Chondrocyte (in vitro differentiated cells): ENCODE measurements at regions not wholly inside any gene's neighbourhood (a gene's known extent, or its start where the extent isn't known, plus 50 kb on each side); places are given as distances from the start of the nearest gene placed in this dataset.

Experiments used
- DNase-seq: peaks from one replicate; pipeline ENCODE4 v3.0.0; 2021; ENCODE audit warnings: mixed read lengths, low spot score
- H3K27ac Mint-ChIP-seq: one replicate; pipeline ENCODE4 v1.8.0; 2021; ENCODE audit warnings: mild to moderate bottlenecking, moderate library complexity, mixed read lengths; ENCODE audit not compliant: unreplicated experiment
- H3K27me3 Mint-ChIP-seq: 2 replicates; pipeline ENCODE4 v1.8.0; 2021; ENCODE audit warnings: low read depth, mixed read lengths
- H3K36me3 Mint-ChIP-seq: 2 replicates; pipeline ENCODE4 v1.8.0; 2021; ENCODE audit warnings: low read depth, mixed read lengths
- H3K4me1 Mint-ChIP-seq: 2 replicates; pipeline ENCODE4 v1.8.0; 2021; ENCODE audit warnings: low read depth, mild to moderate bottlenecking, mixed read lengths
- H3K4me3 Mint-ChIP-seq: one replicate; pipeline ENCODE4 v1.8.0; 2021; ENCODE audit warnings: mild to moderate bottlenecking, moderate library complexity, mixed read lengths; ENCODE audit not compliant: unreplicated experiment
- H3K9me3 Mint-ChIP-seq: 2 replicates; pipeline ENCODE4 v1.8.0; 2021; ENCODE audit warnings: low read depth, mixed read lengths
- TF ChIP-seq, protein P1 (sequence below): fragments of 200-600 bp; sonication (generic); IDR thresholded peaks from 2 replicates; pipeline ENCODE4 v1.5.0; 2021; ENCODE audit warnings: antibody characterized with exemption, mild to moderate bottlenecking, moderate library complexity

DNA sequence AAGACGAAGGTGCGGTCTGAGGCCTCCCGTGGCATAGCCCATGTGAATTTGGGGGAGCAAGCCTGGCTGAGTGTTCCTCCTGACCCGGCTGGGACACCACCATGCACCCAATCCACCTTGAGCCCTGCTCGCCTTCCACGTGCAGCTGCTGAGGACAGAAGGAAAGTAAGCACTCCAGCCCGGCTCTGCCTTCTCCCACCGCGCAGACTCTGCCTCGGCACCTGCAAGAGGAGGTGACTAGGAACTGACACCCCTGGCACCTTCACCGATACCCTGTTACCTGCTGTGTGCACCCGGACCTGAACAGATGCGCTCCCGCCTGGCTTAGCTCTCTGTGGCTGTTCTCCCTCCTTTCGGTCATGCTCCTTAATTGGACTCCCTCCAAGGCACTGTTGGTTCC is 57.0 kb upstream of the OPN4 start:
- no peak overlapping the region for H3K4me3 Mint-ChIP-seq
- H3K36me3 Mint-ChIP-seq: no peaks in the 10 kb centered on the region
- no peak for DNase-seq
- H3K4me1 Mint-ChIP-seq: peaks cover 31% of the 10 kb centered on the region
- H3K27me3 Mint-ChIP-seq: no peaks in the 10 kb centered on the region
- H3K9me3 Mint-ChIP-seq: no peaks in the 10 kb centered on the region
- no peak overlapping the region for H3K27ac Mint-ChIP-seq
- TF ChIP-seq, protein P1, sequence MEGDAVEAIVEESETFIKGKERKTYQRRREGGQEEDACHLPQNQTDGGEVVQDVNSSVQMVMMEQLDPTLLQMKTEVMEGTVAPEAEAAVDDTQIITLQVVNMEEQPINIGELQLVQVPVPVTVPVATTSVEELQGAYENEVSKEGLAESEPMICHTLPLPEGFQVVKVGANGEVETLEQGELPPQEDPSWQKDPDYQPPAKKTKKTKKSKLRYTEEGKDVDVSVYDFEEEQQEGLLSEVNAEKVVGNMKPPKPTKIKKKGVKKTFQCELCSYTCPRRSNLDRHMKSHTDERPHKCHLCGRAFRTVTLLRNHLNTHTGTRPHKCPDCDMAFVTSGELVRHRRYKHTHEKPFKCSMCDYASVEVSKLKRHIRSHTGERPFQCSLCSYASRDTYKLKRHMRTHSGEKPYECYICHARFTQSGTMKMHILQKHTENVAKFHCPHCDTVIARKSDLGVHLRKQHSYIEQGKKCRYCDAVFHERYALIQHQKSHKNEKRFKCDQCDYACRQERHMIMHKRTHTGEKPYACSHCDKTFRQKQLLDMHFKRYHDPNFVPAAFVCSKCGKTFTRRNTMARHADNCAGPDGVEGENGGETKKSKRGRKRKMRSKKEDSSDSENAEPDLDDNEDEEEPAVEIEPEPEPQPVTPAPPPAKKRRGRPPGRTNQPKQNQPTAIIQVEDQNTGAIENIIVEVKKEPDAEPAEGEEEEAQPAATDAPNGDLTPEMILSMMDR: no peak

DNA sequence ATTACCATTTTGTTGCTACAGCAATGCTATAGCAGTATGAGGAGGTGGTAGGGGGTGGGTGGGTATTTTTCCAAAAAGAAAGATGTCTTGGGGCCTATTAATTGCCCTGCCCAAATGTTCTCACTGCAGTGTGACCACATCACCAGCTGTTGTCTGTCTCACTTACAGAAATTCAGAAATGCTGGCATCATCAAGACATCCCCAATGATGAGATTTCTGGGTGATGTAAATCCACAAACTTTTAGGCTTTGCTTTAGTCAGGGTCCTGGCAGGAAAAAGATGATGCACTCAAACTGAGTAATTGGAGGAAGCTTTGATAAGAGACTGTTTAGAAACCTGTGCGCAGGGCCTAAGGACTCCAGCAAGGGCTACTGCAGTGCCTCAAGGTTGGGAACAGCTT is 56.2 kb upstream of the OPN4 start:
- DNase-seq: no peak
- peak overlapping the region; percentile 46 for H3K27ac Mint-ChIP-seq
- H3K4me3 Mint-ChIP-seq: no peak overlapping the region
- H3K9me3 Mint-ChIP-seq: no peaks in the 10 kb centered on the region
- H3K27me3 Mint-ChIP-seq: no peaks in the 10 kb centered on the region
- no peaks in the 10 kb centered on the region for H3K36me3 Mint-ChIP-seq
- TF ChIP-seq, protein P1: no peak
- H3K4me1 Mint-ChIP-seq: peaks cover 34% of the 10 kb centered on the region

DNA sequence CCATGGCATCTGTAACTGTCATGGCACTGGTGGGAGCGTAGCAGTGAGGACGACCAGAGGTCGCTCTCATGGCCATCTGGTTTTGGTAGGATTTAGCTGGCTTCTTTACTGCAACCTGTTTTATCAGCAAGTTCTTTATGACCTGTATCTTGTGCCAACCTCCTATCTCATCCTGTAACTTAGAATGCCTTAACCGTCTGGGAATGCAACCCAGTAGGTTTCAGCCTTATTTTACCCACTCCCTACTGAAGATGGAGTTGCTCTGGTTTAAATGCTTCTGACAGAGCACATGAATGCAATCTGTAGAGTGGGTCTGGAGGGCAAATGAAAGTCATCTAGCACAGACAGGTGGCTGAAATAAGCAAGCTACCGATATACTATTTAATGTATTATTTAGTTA is 55.3 kb upstream of the OPN4 start:
- TF ChIP-seq, protein P1: no peak
- Mint-ChIP-seq H3K4me1 (peaks cover 30% of the 10 kb centered on the region), H3K4me3 (no peak overlapping the region), H3K27ac (no peak overlapping the region), H3K27me3 (no peaks in the 10 kb centered on the region), H3K36me3 (no peaks in the 10 kb centered on the region), H3K9me3 (no peaks in the 10 kb centered on the region)
- no peak for DNase-seq

DNA sequence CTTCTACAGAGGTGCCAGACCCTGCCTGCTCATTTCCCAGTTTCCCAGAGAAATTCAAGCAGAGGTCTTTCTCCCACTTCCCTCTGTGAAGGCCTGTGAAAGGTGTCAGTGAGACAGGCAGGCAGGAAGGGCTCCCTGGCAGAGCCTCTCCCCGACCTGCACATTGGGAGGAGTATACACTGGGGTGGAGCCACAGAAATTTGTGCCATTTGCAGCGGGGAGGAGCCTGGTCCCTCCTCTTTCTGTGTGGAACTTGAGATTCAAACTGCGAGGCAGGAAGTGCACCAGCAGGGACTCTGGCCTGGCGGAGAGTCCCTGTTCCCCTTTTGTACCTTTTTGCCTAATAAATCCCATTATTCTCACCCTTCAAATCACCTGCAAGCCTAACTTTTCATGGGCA is 54.6 kb upstream of the OPN4 start:
- Mint-ChIP-seq H3K36me3 (no peaks in the 10 kb centered on the region), H3K4me1 (peaks cover 26% of the 10 kb centered on the region), H3K27ac (no peak overlapping the region), H3K9me3 (no peaks in the 10 kb centered on the region), H3K4me3 (no peak overlapping the region), H3K27me3 (no peaks in the 10 kb centered on the region)
- TF ChIP-seq, protein P1: no peak
- no peak for DNase-seq

DNA sequence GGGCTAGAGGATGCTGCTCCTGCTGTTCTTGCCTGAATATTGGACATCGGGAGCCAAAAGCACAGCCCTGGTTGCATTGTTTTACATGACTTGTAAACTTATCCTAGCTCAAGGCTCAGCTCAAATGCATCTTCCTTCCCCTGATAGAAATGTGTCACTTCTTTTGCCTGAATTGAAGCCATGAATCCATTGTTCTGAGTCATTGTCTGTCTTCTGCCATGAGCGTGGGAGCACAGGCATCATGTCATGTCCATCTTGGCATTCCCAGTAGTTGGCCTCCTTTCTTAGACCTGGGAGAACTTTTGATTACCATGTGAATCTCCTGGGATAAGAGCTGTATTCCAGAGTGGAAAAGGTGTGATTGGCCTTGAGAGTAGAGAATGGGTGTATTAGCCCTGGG is 54.1 kb upstream of the OPN4 start:
- no peak for DNase-seq
- TF ChIP-seq, protein P1: no peak
- peaks cover 26% of the 10 kb centered on the region for H3K4me1 Mint-ChIP-seq
- H3K4me3 Mint-ChIP-seq: no peak overlapping the region
- no peaks in the 10 kb centered on the region for H3K27me3 Mint-ChIP-seq
- no peaks in the 10 kb centered on the region for H3K36me3 Mint-ChIP-seq
- H3K27ac Mint-ChIP-seq: no peak overlapping the region
- H3K9me3 Mint-ChIP-seq: no peaks in the 10 kb centered on the region
